ENCODE measurements at regions not wholly inside any gene's neighbourhood (a gene's known extent, or its start where the extent isn't known, plus 50 kb on each side); places are given as distances from the start of the nearest gene placed in this dataset.

GRCh38 chr2:8309131-8309530 lies 372.7 kb upstream of the ID2 start:
- no peak for DNase-seq (ENCODE audit: low read depth in 3 of 3)

DNA sequence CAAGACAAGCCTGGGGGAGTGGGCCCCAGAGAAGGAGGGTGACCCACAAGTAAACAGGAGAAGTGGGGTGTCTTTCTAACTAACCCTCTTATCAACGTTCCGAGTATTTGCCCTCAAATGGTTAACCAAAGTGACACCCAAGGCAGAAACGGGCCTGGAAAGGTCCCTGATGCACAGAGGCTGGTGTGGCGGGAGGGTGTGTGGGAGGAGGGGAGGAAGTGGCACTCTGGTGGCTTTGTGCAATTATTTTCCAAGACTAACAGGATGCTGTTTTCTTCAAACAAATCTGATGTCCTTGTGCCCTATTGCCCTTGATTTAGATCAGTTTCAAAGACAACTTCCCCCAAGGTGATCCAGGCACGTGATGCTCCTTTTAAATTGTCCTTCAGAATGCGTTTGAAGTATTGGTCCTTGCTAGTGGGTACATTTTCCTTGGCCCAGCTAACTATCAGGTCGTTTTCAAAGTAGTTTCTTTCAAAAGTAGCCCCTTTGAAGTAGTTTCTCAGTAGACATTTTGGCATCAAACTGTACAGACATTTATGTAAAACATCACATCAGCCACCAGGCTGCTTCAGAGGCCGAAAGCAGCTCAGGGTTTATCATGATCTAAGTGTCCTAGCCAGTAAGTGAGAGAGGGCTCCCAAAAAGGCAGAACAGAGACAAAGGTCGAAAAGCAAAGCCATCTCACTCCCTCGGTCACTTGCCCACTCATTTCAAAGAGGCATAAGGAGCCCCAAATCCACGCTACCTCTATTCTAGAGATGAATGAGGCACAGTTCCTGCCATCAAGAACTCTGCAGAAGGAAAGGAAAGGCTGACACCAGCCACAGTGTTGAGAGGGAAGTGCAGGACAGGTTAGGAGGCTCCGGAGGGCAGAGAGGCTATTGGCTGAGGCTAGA lies 371.1 kb upstream of the ID2 start:
- DNase-seq (ENCODE audit: low read depth in 3 of 3): peak in 1 of 3 experiments; percentile 36

GRCh38 chr2:8312221-8312620 lies 369.6 kb upstream of the ID2 start:
- DNase-seq (ENCODE audit: low read depth in 3 of 3): no peak

- no peak for DNase-seq (ENCODE audit: low read depth in 3 of 3)
These were observed 368.7 kb upstream of the ID2 start for GRCh38 chr2:8312861-8313830.

DNA sequence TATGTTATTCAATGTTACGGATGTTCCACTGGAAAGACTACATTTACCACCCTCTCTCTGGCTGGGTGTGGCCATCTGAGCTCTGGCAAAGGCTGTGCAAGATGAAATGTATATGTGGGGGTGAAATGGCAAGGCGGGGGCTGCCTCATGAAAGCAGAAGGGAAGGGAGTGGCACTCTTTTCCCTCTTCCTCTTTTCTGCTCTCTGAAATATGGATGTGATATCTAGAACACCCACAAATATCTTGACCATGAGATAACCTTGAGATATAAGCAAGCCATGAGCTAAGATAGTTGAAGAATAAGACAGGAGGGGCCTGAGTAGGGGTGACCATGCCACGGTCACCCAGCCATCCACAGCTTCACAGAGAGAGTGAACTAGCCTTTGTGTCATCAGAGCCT lies 367.8 kb upstream of the ID2 start:
- DNase-seq (ENCODE audit: low read depth in 3 of 3): no peak

DNA sequence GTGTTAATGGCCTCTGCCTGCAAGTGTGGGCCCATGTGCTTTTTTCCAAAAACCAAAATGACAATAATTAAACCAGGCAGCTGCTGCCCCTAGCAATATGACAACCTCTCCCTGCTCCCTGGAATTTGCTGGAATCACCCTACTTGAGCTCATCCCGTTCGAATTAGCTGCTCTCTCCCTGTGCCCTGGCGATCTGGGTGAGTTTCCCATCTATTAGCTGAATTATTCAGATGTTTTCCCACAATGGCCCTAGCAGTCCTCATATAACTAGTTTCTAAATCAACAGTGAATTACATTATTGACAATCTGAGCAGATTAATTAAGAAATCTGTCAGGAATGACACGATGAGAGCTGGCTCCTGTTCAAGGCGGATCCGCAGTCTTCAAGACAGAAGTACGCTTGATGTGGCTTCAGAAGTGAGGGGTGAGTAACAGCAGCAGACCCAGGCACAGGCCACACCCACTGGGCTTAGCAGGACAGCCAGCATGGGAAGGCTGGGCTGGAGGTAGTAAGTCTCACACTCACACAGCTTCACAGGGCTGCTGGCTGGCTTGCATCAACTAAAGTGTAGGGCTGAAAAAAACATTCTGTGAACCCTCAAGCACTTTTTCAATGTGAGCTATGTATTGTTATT lies 366.2 kb upstream of the ID2 start:
- DNase-seq (ENCODE audit: low read depth in 3 of 3): no peak

DNA sequence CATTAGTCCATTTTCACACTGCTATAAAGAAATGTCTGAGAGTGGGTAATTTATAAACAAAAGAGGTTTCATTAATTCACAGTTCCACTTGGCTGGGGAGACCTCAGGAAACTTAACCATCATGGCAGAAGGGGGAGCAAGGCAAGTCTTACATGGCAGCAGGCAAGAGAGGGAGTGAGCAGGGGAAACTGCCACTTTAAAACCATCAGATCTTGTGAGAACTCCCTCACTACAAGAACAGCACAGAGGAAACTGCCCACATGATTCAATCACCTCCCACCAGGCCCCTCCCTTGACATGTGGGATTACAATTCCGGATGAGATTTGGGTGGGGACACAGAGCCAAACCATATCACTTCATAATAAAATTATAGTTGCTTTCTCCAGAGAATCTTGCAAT lies 365.5 kb upstream of the ID2 start:
- DNase-seq (ENCODE audit: low read depth in 3 of 3): no peak

GRCh38 chr2:8317418-8317817 lies 364.4 kb upstream of the ID2 start:
- no peak for DNase-seq (ENCODE audit: low read depth in 3 of 3)

DNA sequence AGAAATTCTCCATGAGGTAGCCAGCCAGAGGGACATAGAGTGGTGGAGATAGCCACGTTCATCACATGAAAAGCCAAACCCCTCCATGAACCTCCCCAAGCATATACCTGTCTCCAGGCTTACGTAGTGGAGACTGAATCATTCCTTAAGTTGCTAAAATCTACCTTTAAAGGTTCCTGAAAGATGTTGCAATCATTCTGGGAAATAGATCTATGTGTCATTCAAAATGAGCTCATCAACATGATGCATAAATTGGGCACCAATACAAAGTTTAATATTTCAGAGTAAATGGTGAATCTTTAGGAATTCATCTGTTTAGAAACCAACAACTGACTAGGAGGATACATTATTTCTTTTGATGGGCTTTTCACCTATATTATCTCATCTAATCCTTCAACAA lies 362.6 kb upstream of the ID2 start:
- DNase-seq (ENCODE audit: low read depth in 3 of 3): no peak

GRCh38 chr2:8320311-8321066 lies 361.4 kb upstream of the ID2 start:
- DNase-seq (ENCODE audit: low read depth in 3 of 3): no peak

- DNase-seq (ENCODE audit: low read depth in 3 of 3): no peak
These were observed 359.2 kb upstream of the ID2 start for GRCh38 chr2:8322634-8323033.

DNA sequence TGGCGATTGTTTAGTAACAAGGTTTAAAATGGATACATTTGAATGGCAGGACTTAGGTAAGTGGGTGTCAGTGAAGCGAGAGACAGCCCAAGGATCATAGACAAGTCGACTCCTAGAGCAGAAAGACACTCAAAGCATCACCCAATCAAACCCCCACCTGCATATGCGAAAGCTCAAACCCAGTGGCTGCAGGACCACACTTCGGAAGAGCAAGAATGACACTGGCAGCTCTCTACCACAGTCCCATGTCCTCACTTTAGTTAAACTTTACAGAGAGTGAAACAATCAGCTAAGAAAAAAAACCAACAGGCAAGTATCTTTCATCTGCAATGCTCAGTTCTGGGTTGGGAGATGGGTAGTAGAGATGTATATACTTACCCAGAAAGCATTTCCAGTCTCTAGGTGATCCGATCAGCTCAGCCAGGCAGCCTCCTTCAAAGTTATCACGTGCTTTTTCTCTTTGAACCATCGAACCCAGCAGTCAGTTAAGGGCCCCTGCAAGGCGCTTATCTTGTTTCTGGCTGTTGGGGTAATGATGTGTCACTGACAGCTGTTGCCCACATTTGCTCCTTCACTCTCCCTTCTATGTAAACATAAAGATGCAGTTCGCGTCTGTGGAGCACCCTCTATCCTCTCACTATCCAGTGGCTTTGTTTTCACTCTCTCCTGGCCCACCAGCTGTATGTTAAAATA lies 357.5 kb upstream of the ID2 start:
- DNase-seq (ENCODE audit: low read depth in 3 of 3): no peak

GRCh38 chr2:8324901-8325300 lies 357.0 kb upstream of the ID2 start:
- no peak for DNase-seq (ENCODE audit: low read depth in 3 of 3)

DNA sequence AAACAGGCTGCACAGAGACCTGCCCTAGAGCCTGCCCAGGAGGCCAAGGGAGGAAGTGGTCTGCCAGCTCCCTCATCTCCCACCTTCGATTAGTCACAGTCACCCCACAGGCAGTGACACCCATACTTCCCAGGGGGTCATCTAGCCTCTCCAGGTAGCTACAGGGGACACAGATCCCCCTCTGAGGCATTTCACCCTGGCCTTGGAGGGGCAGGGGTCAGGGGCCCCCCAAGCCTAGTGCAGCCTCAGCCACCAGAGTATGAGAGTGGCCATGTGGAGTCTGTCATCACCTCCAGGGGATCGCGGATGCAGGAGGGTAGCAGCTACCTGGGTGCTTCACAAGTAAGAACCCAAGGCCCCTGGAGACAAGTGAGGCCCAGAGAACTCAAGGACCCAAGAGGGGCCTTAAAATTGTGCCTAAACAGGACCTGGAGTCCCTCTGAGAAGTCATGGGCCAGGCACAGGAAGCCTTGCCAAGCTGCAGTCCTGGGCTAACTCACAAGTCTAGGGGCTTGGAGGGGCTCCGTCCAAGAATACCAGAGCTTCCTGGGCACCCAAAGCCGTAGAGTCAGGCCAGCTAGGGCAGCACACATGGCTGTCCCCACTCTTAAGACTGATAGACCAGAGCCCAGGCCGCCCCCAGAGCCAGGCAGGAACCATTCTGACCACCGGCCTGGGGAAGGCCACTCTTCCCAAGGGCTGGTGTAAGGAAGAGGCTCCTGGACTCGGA lies 354.3 kb upstream of the ID2 start:
- no peak for DNase-seq (ENCODE audit: low read depth in 3 of 3)

DNA sequence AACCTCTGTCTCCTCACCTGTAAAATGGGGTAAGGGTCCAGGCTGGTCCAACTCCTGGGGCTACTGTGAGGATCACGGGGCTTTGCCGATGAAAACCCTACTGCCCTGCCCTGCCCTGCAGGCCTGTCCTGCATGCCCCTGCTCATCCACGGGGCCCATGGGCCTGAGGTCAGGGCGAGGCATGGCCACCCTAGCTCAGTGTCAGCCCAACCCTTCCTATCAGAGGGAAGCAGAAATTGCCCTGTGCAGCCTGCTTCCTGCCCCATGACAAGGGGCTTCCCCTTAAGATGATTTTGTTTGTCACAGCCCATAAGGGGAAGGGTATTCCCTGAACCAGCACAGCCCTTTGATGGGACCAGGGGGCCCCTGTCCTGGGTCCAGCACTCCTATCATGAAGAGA lies 353.6 kb upstream of the ID2 start:
- no peak for DNase-seq (ENCODE audit: low read depth in 3 of 3)

DNA sequence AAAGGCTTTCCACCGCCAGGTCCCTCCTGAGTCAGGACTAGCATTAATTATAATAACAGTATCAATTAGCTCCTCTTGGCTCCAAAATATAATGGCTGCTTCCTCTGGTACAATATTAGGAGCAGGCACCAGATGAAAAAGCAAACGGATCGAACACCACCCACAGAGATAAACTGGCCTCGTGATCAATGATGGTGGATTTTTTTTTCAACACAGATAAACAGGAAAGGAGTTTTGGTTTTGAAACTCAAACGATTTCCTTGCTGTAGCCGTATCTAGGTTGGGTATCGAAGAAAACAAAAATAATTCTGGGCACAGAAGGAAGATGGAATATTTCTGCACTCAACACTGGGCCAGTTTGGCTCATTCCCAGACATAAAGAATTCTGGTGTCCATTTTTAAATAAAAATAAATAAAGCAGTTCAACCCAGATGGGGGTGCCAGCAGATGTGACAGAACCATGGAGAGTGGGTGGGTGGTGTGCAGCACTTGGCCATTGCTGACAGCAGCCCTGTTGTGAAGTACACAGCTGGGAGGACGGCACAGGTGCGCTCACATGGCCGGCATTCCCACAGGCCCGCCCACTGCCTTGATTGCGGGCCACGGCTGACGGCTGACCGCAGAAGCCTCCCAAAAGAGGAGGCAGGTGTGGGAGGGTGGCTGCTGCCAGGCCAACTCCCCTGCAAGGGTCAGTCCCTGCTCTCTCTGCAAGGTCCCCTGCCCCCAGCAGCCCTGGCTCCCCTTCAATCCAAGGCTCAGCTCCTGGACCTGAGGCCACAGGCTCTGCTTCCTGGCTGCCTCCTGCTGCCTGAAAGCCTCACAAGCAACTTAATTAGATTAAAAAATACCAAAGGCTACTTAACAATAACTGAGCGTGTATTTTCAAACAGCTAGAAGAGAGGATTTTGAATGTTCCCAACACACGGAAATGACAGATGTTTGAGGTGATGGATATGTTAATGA lies 351.9 kb upstream of the ID2 start:
- DNase-seq (ENCODE audit: low read depth in 3 of 3): no peak

GRCh38 chr2:8331068-8331467 lies 350.8 kb upstream of the ID2 start:
- no peak for DNase-seq (ENCODE audit: low read depth in 3 of 3)

DNA sequence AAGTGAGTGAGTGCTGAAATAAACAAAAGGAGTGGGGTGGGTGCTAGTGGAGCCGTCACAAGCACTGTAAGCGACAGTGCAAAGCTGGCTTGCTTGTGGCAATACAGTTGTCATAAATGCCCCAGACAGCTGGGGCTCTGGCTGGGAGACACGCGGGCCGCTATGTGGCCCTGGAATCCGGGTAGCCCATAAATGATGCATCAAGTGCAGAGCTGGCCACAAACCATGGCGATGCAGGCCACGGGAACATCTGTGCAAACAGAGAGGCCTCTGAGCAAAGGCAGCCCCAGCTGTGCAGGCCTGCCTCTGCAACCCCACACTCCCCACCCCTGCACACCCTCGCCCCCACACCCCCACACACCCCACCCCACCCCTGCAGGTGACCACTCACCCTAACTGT lies 349.2 kb upstream of the ID2 start:
- no peak for DNase-seq (ENCODE audit: low read depth in 3 of 3)
